ENCODE measurements at regions not wholly inside any gene's neighbourhood (a gene's known extent, or its start where the extent isn't known, plus 50 kb on each side); places are given as distances from the start of the nearest gene placed in this dataset.
"Not testable (repeated sequence)": the region's sequence is repeated elsewhere in the genome, so short reads cannot be mapped to it uniquely, and the experiment has no call there.

GRCh38 chr13:88246239-88246638 is 575.1 kb downstream of the SLITRK5 start:
- Histone ChIP-seq H3K27me3 (ENCODE audit: insufficient read depth, low read length) (no peaks in the 10 kb centered on the region), H3K9me3 (ENCODE audit: low read depth, low read length) (no peaks in the 10 kb centered on the region), H3K4me3 (ENCODE audit: low read length) (no peak overlapping the region), H3K4me1 (ENCODE audit: insufficient read depth, low read length) (no peaks in the 10 kb centered on the region)

GRCh38 chr13:88248393-88248792 is 577.2 kb downstream of the SLITRK5 start:
- Histone ChIP-seq H3K4me3 (ENCODE audit: low read length) (no peak overlapping the region), H3K4me1 (ENCODE audit: insufficient read depth, low read length) (no peaks in the 10 kb centered on the region), H3K27me3 (ENCODE audit: insufficient read depth, low read length) (no peaks in the 10 kb centered on the region), H3K9me3 (ENCODE audit: low read depth, low read length) (no peaks in the 10 kb centered on the region)

GRCh38 chr13:88257706-88258105 is 586.5 kb downstream of the SLITRK5 start:
- no peaks in the 10 kb centered on the region for H3K9me3 ChIP-seq (ENCODE audit: low read depth, low read length)
- no peak overlapping the region for H3K4me3 ChIP-seq (ENCODE audit: low read length)
- no peaks in the 10 kb centered on the region for H3K27me3 ChIP-seq (ENCODE audit: insufficient read depth, low read length)
- no peaks in the 10 kb centered on the region for H3K4me1 ChIP-seq (ENCODE audit: insufficient read depth, low read length)

GRCh38 chr13:88263808-88264207 is 592.6 kb downstream of the SLITRK5 start:
- Histone ChIP-seq H3K27me3 (ENCODE audit: insufficient read depth, low read length) (no peaks in the 10 kb centered on the region), H3K4me1 (ENCODE audit: insufficient read depth, low read length) (no peaks in the 10 kb centered on the region), H3K4me3 (ENCODE audit: low read length) (no peak overlapping the region), H3K9me3 (ENCODE audit: low read depth, low read length) (no peaks in the 10 kb centered on the region)

- H3K4me3 ChIP-seq (ENCODE audit: low read length), result no peak overlapping the region
- H3K9me3 ChIP-seq (ENCODE audit: low read depth, low read length), result no peaks in the 10 kb centered on the region
- no peaks in the 10 kb centered on the region for H3K4me1 ChIP-seq (ENCODE audit: insufficient read depth, low read length)
- no peaks in the 10 kb centered on the region for H3K27me3 ChIP-seq (ENCODE audit: insufficient read depth, low read length)
Observed at GRCh38 chr13:88281841-88282240, 610.7 kb downstream of the SLITRK5 start.

- Histone ChIP-seq H3K4me3 (ENCODE audit: low read length) (no peak overlapping the region), H3K9me3 (ENCODE audit: low read depth, low read length) (no peaks in the 10 kb centered on the region), H3K27me3 (ENCODE audit: insufficient read depth, low read length) (no peaks in the 10 kb centered on the region), H3K4me1 (ENCODE audit: insufficient read depth, low read length) (no peaks in the 10 kb centered on the region)
Observed at GRCh38 chr13:88285329-88285728, 614.2 kb downstream of the SLITRK5 start.

GRCh38 chr13:88288326-88288725 is 617.2 kb downstream of the SLITRK5 start:
- H3K4me1 ChIP-seq (ENCODE audit: insufficient read depth, low read length), result no peaks in the 10 kb centered on the region
- H3K27me3 ChIP-seq (ENCODE audit: insufficient read depth, low read length), result no peaks in the 10 kb centered on the region
- no peak overlapping the region for H3K4me3 ChIP-seq (ENCODE audit: low read length)
- H3K9me3 ChIP-seq (ENCODE audit: low read depth, low read length), result no peaks in the 10 kb centered on the region

- H3K9me3 ChIP-seq (ENCODE audit: low read depth, low read length); H3K27me3 ChIP-seq (ENCODE audit: insufficient read depth, low read length); H3K4me1 ChIP-seq (ENCODE audit: insufficient read depth, low read length); H3K4me3 ChIP-seq (ENCODE audit: low read length): not testable (repeated sequence)
Observed at GRCh38 chr13:88291731-88292130, 620.6 kb downstream of the SLITRK5 start.

- Histone ChIP-seq H3K4me3 (ENCODE audit: low read length) (no peak overlapping the region), H3K4me1 (ENCODE audit: insufficient read depth, low read length) (no peaks in the 10 kb centered on the region), H3K27me3 (ENCODE audit: insufficient read depth, low read length) (no peaks in the 10 kb centered on the region), H3K9me3 (ENCODE audit: low read depth, low read length) (no peaks in the 10 kb centered on the region)
Observed at GRCh38 chr13:88294368-88294767, 623.2 kb downstream of the SLITRK5 start.

GRCh38 chr13:88303157-88303556 is 632.0 kb downstream of the SLITRK5 start:
- Histone ChIP-seq H3K4me3 (ENCODE audit: low read length) (no peak overlapping the region), H3K27me3 (ENCODE audit: insufficient read depth, low read length) (no peaks in the 10 kb centered on the region), H3K9me3 (ENCODE audit: low read depth, low read length) (no peaks in the 10 kb centered on the region), H3K4me1 (ENCODE audit: insufficient read depth, low read length) (peaks cover 3% of the 10 kb centered on the region)

DNA sequence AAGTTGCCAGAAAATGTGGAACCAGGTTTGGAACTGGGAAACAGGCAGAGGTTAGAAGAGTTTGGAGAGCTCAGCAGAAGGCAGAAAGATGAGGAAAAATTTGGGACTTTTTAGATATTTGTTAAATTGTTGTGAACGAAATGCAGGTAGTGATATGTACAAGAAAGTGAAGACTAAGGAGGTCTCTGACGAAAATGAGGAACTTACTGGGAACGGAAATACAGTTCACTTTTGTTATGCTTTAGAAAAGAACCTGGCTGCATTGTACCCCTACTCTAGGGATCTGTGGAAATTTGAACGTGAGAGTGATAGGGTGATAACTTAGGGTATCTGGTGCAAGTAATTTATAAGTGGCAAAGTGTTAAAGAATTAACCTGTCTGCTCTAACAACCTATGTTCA is 632.4 kb downstream of the SLITRK5 start:
- H3K9me3 ChIP-seq (ENCODE audit: low read depth, low read length), result no peaks in the 10 kb centered on the region
- peaks cover 3% of the 10 kb centered on the region for H3K4me1 ChIP-seq (ENCODE audit: insufficient read depth, low read length)
- H3K4me3 ChIP-seq (ENCODE audit: low read length), result no peak overlapping the region
- H3K27me3 ChIP-seq (ENCODE audit: insufficient read depth, low read length), result no peaks in the 10 kb centered on the region

DNA sequence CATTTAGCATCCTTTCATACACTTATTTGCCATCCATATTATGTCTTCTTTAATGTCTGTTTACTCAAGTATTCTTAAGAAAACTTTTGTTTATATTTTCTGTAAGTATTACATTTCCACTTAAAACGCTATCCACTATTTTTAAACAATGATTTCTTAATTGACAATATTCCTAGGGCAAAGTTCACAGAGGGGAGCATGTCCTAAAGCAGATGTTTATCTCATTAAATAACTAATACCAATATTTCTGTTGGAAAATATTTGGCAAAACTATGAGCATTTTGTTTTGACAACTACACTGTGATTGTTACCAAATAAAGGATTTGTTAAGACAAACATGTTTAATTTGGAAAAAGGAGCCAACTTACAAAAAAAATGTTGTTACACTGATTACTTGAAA is 643.3 kb downstream of the SLITRK5 start:
- Histone ChIP-seq H3K4me1 (ENCODE audit: insufficient read depth, low read length) (no peaks in the 10 kb centered on the region), H3K4me3 (ENCODE audit: low read length) (no peak overlapping the region), H3K9me3 (ENCODE audit: low read depth, low read length) (no peaks in the 10 kb centered on the region), H3K27me3 (ENCODE audit: insufficient read depth, low read length) (no peaks in the 10 kb centered on the region)

GRCh38 chr13:88329066-88329465 is 657.9 kb downstream of the SLITRK5 start:
- peaks cover 13% of the 10 kb centered on the region for H3K9me3 ChIP-seq (ENCODE audit: low read depth, low read length)
- H3K4me3 ChIP-seq (ENCODE audit: low read length), result no peak overlapping the region
- H3K4me1 ChIP-seq (ENCODE audit: insufficient read depth, low read length), result no peaks in the 10 kb centered on the region
- no peaks in the 10 kb centered on the region for H3K27me3 ChIP-seq (ENCODE audit: insufficient read depth, low read length)

DNA sequence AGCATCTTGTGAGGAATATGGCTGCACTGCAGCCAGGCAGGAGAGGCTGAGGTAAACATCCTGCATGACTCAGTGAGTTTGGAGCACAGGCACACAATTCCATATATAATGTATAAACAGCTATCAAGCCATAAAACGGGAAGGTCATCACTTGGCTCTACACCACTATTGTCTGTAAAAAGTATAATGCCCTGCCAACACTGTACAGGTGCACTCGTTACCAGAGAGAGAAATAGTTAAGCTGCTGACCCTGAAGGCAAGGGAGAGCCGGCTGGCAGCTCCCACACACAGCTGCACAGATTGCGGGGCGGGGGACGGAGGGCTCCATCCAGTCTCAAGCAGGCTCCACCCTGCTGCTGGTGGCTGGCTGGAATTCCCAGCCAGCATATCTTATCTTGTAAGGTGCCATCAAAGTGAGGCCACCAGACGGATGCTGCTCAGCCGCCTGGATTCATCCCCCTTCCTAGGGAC is 668.1 kb downstream of the SLITRK5 start:
- H3K4me1 ChIP-seq (ENCODE audit: insufficient read depth, low read length), result no peaks in the 10 kb centered on the region
- H3K27me3 ChIP-seq (ENCODE audit: insufficient read depth, low read length), result no peaks in the 10 kb centered on the region

GRCh38 chr13:88345171-88345847 is 674.1 kb downstream of the SLITRK5 start:
- no peaks in the 10 kb centered on the region for H3K9me3 ChIP-seq (ENCODE audit: low read depth, low read length)
- H3K4me1 ChIP-seq (ENCODE audit: insufficient read depth, low read length), result no peaks in the 10 kb centered on the region
- no peak overlapping the region for H3K4me3 ChIP-seq (ENCODE audit: low read length)
- H3K27me3 ChIP-seq (ENCODE audit: insufficient read depth, low read length), result no peaks in the 10 kb centered on the region

More for the DNA sequence above, 668.1 kb downstream of the SLITRK5 start:
- H3K9me3 ChIP-seq (ENCODE audit: low read depth, low read length), result no peaks in the 10 kb centered on the region
- no peak overlapping the region for H3K4me3 ChIP-seq (ENCODE audit: low read length)

- H3K4me1 ChIP-seq (ENCODE audit: insufficient read depth, low read length), result no peaks in the 10 kb centered on the region
- H3K4me3 ChIP-seq (ENCODE audit: low read length), result no peak overlapping the region
- no peaks in the 10 kb centered on the region for H3K27me3 ChIP-seq (ENCODE audit: insufficient read depth, low read length)
- peaks cover 4% of the 10 kb centered on the region for H3K9me3 ChIP-seq (ENCODE audit: low read depth, low read length)
Observed at GRCh38 chr13:88360761-88361160, 689.6 kb downstream of the SLITRK5 start.

Measured in mononuclear cell (primary cell).